WERI-Rb-1 (cell line): ENCODE measurements at regions not wholly inside any gene's neighbourhood (a gene's known extent, or its start where the extent isn't known, plus 50 kb on each side); places are given as distances from the start of the nearest gene placed in this dataset.

Source experiments
- DNase-seq: peaks from one replicate; pipeline ENCODE4 v3.0.0-alpha.2; 2020
- H3K27ac ChIP-seq: fragments of 250-450 bp; sonication (Bioruptor Pico); 2 replicates; pipeline ENCODE4 v1.5.1; 2020; ENCODE audit warnings: mild to moderate bottlenecking, moderate library complexity
- H3K27me3 ChIP-seq: fragments of 250-450 bp; sonication (Bioruptor Pico); 2 replicates; pipeline ENCODE4 v1.5.1; 2021; ENCODE audit warnings: mild to moderate bottlenecking, low read depth, moderate library complexity; ENCODE audit not compliant: insufficient read depth, severe bottlenecking
- H3K36me3 ChIP-seq: fragments of 250-450 bp; sonication (Bioruptor Pico); 2 replicates; pipeline ENCODE4 v1.5.1; 2020; ENCODE audit warnings: mild to moderate bottlenecking, moderate library complexity
- H3K4me3 ChIP-seq: 2 replicates; pipeline ENCODE4 v1.5.1; 2011; ENCODE audit warnings: low read depth, mild to moderate bottlenecking, control low read depth, low read length
- H3K9me3 ChIP-seq: fragments of 250-450 bp; sonication (Bioruptor Pico); 2 replicates; pipeline ENCODE4 v1.5.1; 2021; ENCODE audit warnings: mild to moderate bottlenecking, moderate library complexity; ENCODE audit not compliant: severe bottlenecking
- TF ChIP-seq, protein P1 (sequence below): IDR thresholded peaks from 2 replicates; pipeline ENCODE4 v1.5.1; 2011; ENCODE audit warnings: low read depth, mild to moderate bottlenecking, control low read depth, inconsistent platforms, low read length

DNA sequence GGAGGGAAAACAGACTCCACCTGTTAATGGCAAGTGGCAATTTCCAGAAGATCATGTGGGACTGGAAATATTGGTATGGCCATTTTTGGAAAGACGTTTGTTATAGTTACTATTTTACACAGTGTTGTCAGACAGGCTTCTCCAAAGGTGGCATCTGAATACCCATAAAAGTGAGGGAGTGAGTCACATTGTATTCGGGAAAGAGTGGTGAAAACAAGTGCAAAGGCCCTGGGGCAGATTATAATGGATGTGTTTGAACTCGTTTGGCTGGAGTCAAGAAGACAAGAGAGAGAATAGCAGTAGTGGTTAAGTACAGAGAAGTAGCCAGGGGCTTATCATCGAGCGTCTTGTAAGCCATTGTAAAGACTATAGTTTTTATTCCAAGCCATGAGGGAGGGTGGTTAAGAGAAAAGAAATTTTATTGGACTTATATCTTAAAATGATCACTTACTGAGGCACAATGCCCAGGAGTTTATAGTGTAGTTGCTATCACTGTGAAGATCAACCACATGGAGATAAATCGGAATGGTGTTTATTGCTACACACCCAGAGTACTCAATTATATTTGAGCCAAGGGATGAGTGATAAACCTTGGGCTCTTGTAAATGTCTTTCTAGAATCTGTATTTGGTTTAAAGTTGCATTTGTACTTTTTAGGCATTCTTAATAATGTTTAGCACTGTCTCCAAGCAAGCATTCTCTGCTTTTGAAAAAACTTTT, 212.8 kb upstream of the KBTBD8 start:
- Histone ChIP-seq H3K9me3 (no peaks in the 10 kb centered on the region), H3K27me3 (no peaks in the 10 kb centered on the region), H3K36me3 (no peaks in the 10 kb centered on the region), H3K27ac (no peak overlapping the region), H3K4me3 (no peak overlapping the region)
- DNase-seq: no peak
- TF ChIP-seq, protein P1, sequence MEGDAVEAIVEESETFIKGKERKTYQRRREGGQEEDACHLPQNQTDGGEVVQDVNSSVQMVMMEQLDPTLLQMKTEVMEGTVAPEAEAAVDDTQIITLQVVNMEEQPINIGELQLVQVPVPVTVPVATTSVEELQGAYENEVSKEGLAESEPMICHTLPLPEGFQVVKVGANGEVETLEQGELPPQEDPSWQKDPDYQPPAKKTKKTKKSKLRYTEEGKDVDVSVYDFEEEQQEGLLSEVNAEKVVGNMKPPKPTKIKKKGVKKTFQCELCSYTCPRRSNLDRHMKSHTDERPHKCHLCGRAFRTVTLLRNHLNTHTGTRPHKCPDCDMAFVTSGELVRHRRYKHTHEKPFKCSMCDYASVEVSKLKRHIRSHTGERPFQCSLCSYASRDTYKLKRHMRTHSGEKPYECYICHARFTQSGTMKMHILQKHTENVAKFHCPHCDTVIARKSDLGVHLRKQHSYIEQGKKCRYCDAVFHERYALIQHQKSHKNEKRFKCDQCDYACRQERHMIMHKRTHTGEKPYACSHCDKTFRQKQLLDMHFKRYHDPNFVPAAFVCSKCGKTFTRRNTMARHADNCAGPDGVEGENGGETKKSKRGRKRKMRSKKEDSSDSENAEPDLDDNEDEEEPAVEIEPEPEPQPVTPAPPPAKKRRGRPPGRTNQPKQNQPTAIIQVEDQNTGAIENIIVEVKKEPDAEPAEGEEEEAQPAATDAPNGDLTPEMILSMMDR: no peak

DNA sequence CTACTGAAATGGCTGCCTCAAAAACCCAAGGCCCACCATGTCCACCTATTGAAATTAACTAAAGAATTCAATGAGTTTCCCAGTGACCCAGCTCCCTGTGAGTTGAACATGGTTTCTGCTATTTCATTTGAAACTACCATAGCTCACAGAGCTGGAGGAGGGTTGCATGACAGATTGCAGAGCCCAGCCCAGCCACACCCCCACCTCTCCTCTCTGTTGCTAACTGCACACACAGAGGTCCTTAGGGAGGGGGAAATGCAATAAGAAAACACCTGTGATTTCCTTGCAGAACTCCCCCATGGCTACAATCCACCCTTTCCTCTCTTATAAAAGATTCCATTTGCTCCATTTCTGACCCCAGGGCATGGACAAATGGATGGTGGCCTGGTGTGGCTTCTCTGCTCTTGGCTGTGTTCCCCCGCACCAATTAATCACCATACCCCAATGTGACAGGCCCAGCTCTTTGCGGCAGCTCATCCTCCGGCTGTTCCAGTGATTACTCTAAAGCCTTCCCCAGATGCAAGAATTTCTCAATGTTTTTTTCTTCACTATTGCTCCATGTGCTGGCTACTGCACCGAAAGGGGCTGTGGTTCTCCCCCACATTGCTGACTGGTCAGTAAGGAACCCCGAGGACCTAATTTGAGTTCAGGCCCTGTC, 208.4 kb upstream of the KBTBD8 start:
- Histone ChIP-seq H3K36me3 (no peaks in the 10 kb centered on the region), H3K27ac (no peak overlapping the region), H3K9me3 (no peaks in the 10 kb centered on the region), H3K27me3 (no peaks in the 10 kb centered on the region), H3K4me3 (peak overlapping the region; percentile 2; the same call in 1 of the 2 replicates)
- DNase-seq: peak; percentile 46
- TF ChIP-seq, protein P1: no peak

DNA sequence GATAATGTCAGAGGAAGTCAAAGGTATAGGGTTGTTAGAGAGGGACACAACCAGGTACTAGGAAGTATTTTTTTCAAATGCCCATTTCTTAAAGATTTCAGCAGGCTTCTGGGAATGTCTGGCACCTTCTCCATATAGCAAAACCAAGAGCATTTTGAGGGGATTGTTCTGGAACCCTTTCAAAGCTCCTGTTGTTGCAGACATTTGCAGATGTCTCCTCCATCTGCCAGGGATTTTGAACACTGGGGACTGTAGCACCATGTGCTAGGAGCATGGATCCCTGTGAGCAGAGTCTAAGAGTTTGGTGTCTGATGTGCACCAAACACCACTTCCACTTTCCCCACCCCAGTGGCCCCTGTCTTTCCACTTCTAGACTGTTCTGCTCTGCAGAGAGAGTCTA, 206.0 kb upstream of the KBTBD8 start:
- no peak overlapping the region for H3K27ac ChIP-seq
- DNase-seq: no peak
- H3K36me3 ChIP-seq: no peaks in the 10 kb centered on the region
- no peak overlapping the region for H3K4me3 ChIP-seq
- H3K9me3 ChIP-seq: peaks cover 3% of the 10 kb centered on the region
- no peaks in the 10 kb centered on the region for H3K27me3 ChIP-seq
- TF ChIP-seq, protein P1: no peak

GRCh38 chr3:66795365-66795764, 202.7 kb upstream of the KBTBD8 start:
- H3K27ac ChIP-seq: no peak overlapping the region
- no peaks in the 10 kb centered on the region for H3K27me3 ChIP-seq
- no peak overlapping the region for H3K4me3 ChIP-seq
- TF ChIP-seq, protein P1: no peak
- DNase-seq: no peak
- H3K9me3 ChIP-seq: peaks cover 3% of the 10 kb centered on the region
- no peaks in the 10 kb centered on the region for H3K36me3 ChIP-seq

GRCh38 chr3:66796343-66796742, 201.8 kb upstream of the KBTBD8 start:
- Histone ChIP-seq H3K27ac (no peak overlapping the region), H3K4me3 (no peak overlapping the region), H3K36me3 (no peaks in the 10 kb centered on the region)

More at GRCh38 chr3:66796343-66796742, 201.8 kb upstream of the KBTBD8 start:
- Histone ChIP-seq H3K9me3 (peaks cover 3% of the 10 kb centered on the region), H3K27me3 (no peaks in the 10 kb centered on the region)
- TF ChIP-seq, protein P1: no peak
- no peak for DNase-seq
